Stomach (tissue), 8 donors: ENCODE measurements at regions not wholly inside any gene's neighbourhood (a gene's known extent, or its start where the extent isn't known, plus 50 kb on each side); places are given as distances from the start of the nearest gene placed in this dataset.

ENCODE experiments used
- DNase-seq, 2 donors: peaks; one replicate each; pipeline versions ENCODE4 v3.0.0 to v3.0.0-alpha.2; 2013 to 2019
- H3K27ac ChIP-seq, 5 donors: fragments of 200-600 bp in 4 of 5; sonication (generic) in 4 of 5; one replicate each; pipeline ENCODE4 v1.5.1; 2013 to 2019; ENCODE audit warnings: mild to moderate bottlenecking in 1 of 5, moderate library complexity in 1 of 5
- H3K27me3 ChIP-seq, 3 donors: fragments of 200-600 bp; sonication (generic); one replicate each; pipeline ENCODE4 v1.5.1; 2017 to 2019; ENCODE audit warnings: mixed run types in 1 of 3
- H3K36me3 ChIP-seq, 4 donors: fragments of 200-600 bp; sonication (generic); 1 replicate in 3 of 4; 2 replicates in 1 of 4; pipeline ENCODE4 v1.5.1; 2016 to 2019
- H3K4me1 ChIP-seq, 4 donors: fragments of 200-600 bp; sonication (generic); one replicate each; pipeline ENCODE4 v1.5.1; 2016 to 2019
- H3K4me3 ChIP-seq, 4 donors: fragments of 200-600 bp; sonication (generic) in 3 of 4; one replicate each; pipeline ENCODE4 v1.5.1; 2016 to 2019; ENCODE audit warnings: mild to moderate bottlenecking in 1 of 4
- H3K9me3 ChIP-seq, 4 donors: fragments of 200-600 bp; sonication (generic); one replicate each; pipeline ENCODE4 v1.5.1; 2016 to 2019
- EP300 ChIP-seq: sonication (generic); formaldehyde crosslinking; IDR thresholded peaks from one replicate; pipeline ENCODE4 v1.6.1; 2017; ENCODE audit warnings: antibody characterized with exemption
- POLR2A ChIP-seq, 4 donors: fragments of 450-650 bp; IDR thresholded peaks; one replicate each; pipeline ENCODE4 v1.6.1; 2016; ENCODE audit warnings: antibody characterized with exemption in 4 of 4, control low read depth in 2 of 4, mild to moderate bottlenecking in 1 of 4, moderate library complexity in 1 of 4
- POLR2AphosphoS5 ChIP-seq, 3 donors: sonication (generic); formaldehyde crosslinking; IDR thresholded peaks; one replicate each; pipeline ENCODE4 v1.6.1; 2016; ENCODE audit warnings: antibody characterized with exemption in 3 of 3
- WGBS, 5 donors: extraction: QIAGEN DNeasy Blood & Tissue Kit in 3 of 5; methylation state at CpG; one replicate each; pipeline versions ENCODE4 v1.1.5 to v1.1.7; 2013 to 2018; 5-methylcytosine and 5-hydroxymethylcytosine counted together
- intact Hi-C: fragments of 100-400 bp; cut with DNase I; formaldehyde crosslinking; loops from one replicate; pipeline ENCODE4 v1.15.1; 2023; ENCODE audit warnings: low total_unique reads
- TF ChIP-seq, protein P1 (sequence below), 7 experiments: fragments of 450-650 bp in 4 of 7; fragments of 200-600 bp in 3 of 7; sonication (generic) in 3 of 7; IDR thresholded peaks; one replicate each; pipeline ENCODE4 v1.5.1; 2016 to 2019; ENCODE audit warnings: antibody characterized with exemption in 7 of 7, control low read depth in 2 of 7, mild to moderate bottlenecking in 1 of 7
- donor health status: healthy with polysubstance abuse.
- donor health status: Bipolar disorder and iron deficiency.
- donor health status: healthy.

DNA sequence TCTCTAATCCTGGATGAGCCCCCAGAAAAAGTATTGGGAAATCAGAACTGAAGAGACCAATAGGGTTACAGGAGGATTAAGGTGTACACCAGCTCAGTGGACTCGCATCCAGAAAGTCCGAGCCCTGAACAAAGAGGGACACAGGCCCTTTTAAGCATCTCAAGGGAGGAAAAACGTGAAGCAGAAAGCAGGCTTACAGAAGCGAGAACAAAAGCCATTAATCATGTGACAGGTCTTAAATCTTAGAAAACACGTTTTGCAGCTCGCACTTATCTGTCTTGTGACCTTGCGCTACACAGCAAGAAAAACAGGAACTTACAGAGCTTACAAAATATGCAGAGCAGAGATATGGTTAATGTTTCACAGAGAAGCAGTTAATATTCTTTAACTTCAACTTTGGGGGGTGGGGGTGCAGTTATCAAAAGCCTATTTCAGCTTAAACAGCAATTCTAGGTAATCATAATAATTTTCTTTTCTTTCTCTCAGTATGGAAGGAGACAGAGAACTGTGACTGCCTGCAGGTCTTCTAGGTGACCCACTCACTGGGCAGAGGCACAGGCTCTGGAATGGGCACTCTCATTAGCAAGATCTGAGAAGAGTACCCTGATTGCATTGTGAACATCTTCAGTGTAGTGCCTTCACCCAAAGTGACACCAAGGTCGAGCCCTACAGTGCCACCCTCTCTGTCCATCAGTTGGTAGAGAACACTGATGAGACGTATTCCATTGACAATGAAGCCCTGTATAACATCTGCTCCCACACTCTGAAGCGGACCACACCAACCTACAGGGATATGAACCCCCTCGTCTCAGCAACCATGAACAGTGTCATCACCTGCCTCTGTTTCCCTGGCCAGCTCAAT is 65.0 kb upstream of the MOCS1 start:
- H3K4me3 ChIP-seq, result no peak overlapping the region
- intact Hi-C loops, result no loop called here
- H3K36me3 ChIP-seq, result no peaks in the 10 kb centered on the region
- no peak for DNase-seq
- TF ChIP-seq POLR2AphosphoS5 (IDR thresholded peaks at IDR 0.05) (no peak), EP300 (no peak)
- TF ChIP-seq, protein P1, sequence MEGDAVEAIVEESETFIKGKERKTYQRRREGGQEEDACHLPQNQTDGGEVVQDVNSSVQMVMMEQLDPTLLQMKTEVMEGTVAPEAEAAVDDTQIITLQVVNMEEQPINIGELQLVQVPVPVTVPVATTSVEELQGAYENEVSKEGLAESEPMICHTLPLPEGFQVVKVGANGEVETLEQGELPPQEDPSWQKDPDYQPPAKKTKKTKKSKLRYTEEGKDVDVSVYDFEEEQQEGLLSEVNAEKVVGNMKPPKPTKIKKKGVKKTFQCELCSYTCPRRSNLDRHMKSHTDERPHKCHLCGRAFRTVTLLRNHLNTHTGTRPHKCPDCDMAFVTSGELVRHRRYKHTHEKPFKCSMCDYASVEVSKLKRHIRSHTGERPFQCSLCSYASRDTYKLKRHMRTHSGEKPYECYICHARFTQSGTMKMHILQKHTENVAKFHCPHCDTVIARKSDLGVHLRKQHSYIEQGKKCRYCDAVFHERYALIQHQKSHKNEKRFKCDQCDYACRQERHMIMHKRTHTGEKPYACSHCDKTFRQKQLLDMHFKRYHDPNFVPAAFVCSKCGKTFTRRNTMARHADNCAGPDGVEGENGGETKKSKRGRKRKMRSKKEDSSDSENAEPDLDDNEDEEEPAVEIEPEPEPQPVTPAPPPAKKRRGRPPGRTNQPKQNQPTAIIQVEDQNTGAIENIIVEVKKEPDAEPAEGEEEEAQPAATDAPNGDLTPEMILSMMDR (IDR thresholded peaks at IDR 0.05), result no peak
- no peak overlapping the region for H3K27ac ChIP-seq
- no peaks in the 10 kb centered on the region for H3K27me3 ChIP-seq
- WGBS, 5 donors, result 51 to 64% (median 62%) methylated on average over 11 of the region's 11 CpGs
- no peaks in the 10 kb centered on the region for H3K4me1 ChIP-seq
- peaks cover 11 to 36% (median 21%) of the 10 kb centered on the region in 4 donors for H3K9me3 ChIP-seq

DNA sequence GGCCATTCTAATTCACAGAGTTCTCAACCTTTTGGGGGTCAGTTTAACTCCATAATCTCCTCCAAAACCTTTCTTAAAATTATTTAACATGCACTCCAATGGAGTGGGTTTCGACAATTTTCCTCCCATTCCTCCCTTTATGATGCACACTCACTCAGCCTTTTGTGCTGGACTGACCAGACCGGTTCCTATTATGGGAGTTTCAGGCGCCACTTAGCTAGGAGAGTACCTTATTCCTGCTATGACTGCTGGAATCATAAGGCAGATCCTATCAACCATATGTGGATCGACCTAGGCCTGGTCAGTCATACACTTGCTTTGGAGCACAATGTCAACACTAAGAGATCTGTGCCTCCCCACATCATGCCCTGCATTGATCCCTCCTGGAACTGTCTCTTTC is 63.9 kb upstream of the MOCS1 start:
- TF ChIP-seq POLR2AphosphoS5 (IDR thresholded peaks at IDR 0.05) (no peak), POLR2A (IDR thresholded peaks at IDR 0.05) (no peak), EP300 (no peak)
- TF ChIP-seq, protein P1 (IDR thresholded peaks at IDR 0.05), result no peak
- Histone ChIP-seq H3K4me1 (no peaks in the 10 kb centered on the region), H3K27me3 (no peaks in the 10 kb centered on the region), H3K9me3 (peaks cover 15 to 47% (median 27%) of the 10 kb centered on the region in 4 donors), H3K27ac (no peak overlapping the region), H3K4me3 (no peak overlapping the region), H3K36me3 (no peaks in the 10 kb centered on the region)
- intact Hi-C loops, result no loop called here
- no peak for DNase-seq
- 73 to 97% (median 87%) methylated on average over 4 of the region's 4 CpGs for WGBS, 5 donors

DNA sequence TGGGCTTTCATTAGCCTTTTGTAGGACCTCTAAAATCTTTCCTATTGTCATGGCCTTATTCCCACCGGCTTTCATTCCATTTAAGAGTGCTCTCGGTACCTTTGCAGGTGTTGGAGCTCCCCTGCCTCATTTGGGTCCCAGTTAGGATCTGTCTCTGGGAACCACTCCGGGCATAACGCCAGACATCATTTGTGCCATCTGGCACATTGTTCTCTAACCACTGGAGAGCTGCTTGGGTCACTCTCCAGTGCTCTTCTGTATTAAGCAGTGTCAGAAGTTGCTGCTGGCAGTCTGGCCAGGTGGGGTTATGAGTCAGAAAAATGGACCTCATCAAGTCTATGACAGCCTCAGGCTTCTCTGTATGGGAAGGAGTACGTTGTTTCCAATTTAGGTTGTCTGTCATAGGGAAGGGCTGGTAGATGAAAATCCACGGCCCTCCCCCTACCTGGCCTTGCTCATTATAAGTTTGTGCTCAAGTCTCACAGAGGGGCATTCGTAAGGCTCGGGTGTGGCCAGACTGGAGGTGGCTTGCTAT is 62.9 kb upstream of the MOCS1 start:
- no peaks in the 10 kb centered on the region for H3K4me1 ChIP-seq
- DNase-seq, result no peak
- H3K4me3 ChIP-seq, result no peak overlapping the region
- H3K27ac ChIP-seq, result no peak overlapping the region
- H3K9me3 ChIP-seq, result peaks cover 23 to 57% (median 35%) of the 10 kb centered on the region in 4 donors
- no peaks in the 10 kb centered on the region for H3K27me3 ChIP-seq
- intact Hi-C loops, result no loop called here
- H3K36me3 ChIP-seq, result no peaks in the 10 kb centered on the region
- TF ChIP-seq, protein P1 (IDR thresholded peaks at IDR 0.05), result no peak
- TF ChIP-seq POLR2AphosphoS5 (IDR thresholded peaks at IDR 0.05), result no peak
- no peak for TF ChIP-seq EP300
- 84 to 87% (median 86%) methylated on average over 8 of the region's 8 CpGs for WGBS, 5 donors

DNA sequence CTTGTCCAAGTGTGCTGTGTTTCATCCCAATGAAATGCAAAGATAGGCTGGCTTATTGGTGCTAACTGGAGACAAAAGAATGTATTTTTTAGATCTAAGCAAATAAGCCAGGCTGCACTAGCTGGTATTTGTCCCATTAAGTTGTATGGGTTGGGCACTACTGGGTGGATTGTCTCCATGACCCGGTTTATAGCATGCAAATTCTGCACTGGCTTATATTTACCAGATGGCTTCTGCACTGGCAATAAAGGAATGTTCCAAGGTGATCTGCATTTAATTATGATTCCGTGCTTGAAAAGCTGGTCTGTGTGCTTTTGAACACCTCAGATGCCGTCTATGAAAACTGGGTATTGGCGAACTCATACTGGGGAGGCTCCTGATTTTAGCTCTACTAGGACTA is 61.4 kb upstream of the MOCS1 start:
- DNase-seq, result no peak
- Histone ChIP-seq H3K27ac (no peak overlapping the region), H3K36me3 (no peaks in the 10 kb centered on the region), H3K4me3 (no peak overlapping the region), H3K9me3 (peaks cover 23 to 62% (median 35%) of the 10 kb centered on the region in 4 donors), H3K27me3 (no peaks in the 10 kb centered on the region), H3K4me1 (no peaks in the 10 kb centered on the region)
- no peak for TF ChIP-seq POLR2A (IDR thresholded peaks at IDR 0.05)
- no peak for TF ChIP-seq EP300
- TF ChIP-seq, protein P1 (IDR thresholded peaks at IDR 0.05), result no peak
- TF ChIP-seq POLR2AphosphoS5 (IDR thresholded peaks at IDR 0.05), result no peak
- WGBS, 5 donors, result 75 to 91% (median 84%) methylated on average over 4 of the region's 4 CpGs
- intact Hi-C loops, result no loop called here
